Stimulated activated CD4-positive, alpha-beta T cell treated with anti-CD3 and anti-CD28 coated beads, Interleukin-2, amount 100 ng/mL, for 4 hours (primary cell): ENCODE measurements at regions not wholly inside any gene's neighbourhood (a gene's known extent, or its start where the extent isn't known, plus 50 kb on each side); places are given as distances from the start of the nearest gene placed in this dataset.
A peak's percentile ranks its signal among the peaks of the same experiment; 100 is the strongest.
"Not testable (repeated sequence)": the region's sequence is repeated elsewhere in the genome, so short reads cannot be mapped to it uniquely, and the experiment has no call there.

Experiments used
- DNase-seq: peaks from one replicate; pipeline ENCODE4 v3.0.0-alpha.2; 2020; ENCODE audit warnings: low read depth

DNA sequence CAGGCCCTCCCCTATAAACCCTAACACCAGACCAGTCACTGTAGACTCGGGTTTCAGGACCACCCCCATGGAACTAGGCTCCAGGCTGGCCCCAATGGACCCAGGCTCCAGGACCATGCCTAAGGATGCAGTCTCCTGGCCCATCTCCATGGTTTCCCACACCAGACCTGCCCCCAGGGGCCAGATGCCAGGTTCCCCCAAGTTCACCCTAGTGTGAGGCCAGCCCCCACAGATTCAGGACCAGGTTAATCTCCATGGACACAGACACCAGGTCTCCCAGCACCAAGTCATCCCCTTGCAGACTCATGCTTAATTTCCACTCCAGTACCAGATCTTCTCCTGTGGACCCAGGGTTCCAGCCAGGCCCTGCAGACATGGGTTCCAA lies 103.8 kb upstream of the LANCL2 start:
- DNase-seq, result no peak

DNA sequence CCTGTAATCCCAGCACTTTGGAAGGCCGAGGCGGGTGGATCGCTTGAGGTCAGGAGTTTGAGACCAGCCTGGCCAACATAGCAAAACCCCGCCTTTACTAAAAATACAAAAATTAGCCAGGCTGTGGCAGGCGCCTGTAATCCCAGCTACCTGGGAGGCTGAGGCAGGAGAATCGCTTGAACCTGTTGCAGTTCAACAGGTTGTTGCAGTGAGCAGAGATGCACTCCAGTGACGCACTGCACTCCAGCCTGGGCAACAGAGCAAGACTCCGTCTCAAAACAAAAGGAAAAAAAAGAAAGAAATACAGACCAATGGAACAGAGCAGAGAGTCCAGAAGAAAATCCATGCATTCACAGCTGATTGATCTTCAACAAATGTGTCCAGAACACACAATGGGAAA lies 99.8 kb upstream of the LANCL2 start:
- not testable (repeated sequence) for DNase-seq

DNA sequence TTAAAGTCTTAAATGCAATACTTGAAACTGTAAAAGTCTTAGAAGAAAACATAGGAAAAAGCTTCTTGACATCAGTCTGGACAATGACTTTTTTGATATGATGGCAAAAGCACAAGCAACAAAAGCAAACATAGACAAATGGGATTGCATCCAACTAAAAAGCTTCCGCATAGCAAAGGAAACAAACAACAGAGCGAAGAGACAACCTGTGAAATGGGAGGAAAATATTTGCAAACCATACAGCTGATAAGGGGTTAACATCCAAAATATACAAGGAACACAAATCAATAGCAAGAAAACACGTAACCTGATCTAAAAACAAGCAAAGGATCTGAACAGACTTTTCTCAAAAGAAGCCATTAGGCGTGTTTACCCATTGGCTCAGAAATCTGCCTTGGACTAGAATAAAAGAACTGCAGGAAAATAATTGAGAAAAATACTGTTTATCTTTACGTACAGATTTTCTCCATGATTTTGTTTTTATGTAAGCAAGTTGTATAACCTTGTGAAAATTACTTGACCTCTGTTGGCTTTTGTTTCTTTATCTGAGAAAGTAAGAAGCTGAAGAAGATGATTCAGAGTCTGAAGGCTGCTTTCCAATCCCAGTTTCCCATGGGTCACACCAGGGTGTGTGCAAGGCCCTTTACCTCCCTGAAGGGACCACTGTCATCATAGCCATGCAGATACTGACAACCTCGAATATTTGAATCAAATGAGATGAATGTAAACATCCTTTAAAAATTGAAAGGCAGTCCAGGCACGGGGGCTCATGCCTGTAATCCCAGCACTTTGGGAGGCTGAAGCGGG lies 99.1 kb upstream of the LANCL2 start:
- DNase-seq, result no peak

DNA sequence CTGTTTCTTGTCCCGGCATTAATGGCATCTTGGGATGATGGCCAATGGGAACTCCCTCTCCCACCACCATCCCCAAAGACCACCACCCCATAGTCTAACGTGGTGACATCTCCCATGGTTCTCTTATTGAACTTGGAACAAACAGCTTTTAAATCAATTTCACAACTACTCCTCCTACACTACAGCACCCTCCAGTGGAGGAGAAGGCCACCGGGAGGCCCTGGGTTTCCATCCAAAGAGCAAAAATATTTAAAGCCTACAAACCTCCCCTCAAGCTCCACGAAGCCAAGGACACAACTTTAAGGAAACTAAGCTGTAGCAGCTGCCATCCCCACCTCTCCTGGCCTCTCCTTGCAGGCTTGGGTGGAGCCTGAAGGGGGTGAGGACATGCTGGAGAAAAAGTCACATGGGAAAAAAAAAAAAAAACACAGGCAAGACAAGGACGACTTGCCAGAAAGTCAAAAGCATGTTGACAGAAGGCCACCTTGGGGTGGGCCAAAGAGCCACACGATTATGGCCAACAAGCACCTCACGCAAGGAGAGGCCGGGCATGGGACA lies 94.0 kb upstream of the LANCL2 start:
- no peak for DNase-seq

DNA sequence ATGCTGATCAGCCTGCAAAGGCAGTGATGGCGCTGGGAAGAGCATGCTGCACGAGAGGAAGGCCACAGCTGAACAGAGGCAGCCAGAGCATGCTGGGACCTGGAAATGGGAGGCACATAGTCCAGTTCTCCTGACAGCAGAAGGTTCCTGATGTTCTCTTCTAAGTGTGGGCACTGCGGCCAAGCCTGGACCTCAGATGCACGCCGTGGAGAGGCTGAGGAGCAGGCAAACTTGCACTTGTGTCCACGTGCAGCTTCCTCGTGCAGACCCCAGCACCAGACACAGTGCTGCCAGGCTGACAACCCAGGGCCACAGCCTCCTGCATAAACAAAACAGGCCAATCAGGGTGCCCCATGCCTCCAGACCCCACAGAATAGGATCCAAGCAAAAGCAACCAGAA lies 93.5 kb upstream of the LANCL2 start:
- no peak for DNase-seq

DNA sequence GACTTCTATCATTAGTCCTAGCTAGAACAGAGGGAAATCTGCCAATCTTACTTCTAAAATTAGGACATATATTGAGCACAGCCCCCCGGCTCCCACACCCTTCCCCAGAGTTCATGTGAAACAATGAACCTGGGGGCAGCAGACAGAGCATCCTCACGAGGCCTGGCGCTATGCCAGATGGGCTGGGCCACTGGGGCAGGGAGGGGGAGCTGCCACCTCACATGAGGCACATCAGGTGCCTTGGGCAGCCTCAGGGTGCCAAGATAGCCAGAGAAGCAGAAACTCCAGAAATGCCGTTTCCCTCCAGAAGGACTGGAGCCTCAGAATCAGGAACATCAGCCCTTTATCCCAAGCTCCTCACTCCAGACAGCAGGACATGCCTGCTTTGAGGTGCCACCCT lies 92.8 kb upstream of the LANCL2 start:
- DNase-seq, result no peak

DNA sequence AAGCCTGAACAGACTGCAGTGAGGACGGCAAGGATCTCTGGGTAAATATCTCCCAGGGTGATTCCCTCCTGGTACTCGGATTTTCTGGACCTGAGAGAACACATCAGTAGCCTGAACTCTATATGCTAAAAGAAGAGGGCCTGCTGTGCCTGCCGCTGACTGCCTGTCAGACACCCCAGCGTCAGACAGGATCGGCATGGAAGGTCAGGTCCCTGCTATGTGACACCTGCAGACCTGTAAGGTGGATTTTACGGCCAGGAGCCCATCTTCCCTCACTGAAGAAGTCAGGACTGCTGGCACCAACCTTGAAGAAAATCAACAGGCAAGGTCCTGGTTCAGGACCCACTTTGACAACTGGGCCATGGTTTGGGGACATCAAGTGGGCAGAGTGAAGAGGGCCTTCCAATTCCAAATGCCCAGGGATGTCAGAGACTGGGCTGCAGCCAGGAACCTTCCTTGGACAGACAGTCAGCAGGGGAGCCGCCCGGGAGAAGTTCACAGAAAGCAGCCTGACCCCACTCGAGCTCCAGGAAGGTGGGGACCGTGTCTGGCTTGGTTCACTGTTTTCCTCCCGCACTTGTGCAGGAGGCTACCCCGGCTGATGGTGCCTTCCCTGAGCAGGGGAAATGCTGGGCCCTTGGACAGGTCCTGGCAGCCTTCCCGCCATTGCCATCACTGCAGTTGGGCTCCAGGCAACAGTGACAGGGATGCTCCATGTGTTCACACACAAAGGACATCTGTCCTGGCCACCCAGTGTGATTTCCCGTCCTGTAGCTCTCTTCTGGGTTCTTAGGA lies 91.8 kb upstream of the LANCL2 start:
- no peak for DNase-seq

DNA sequence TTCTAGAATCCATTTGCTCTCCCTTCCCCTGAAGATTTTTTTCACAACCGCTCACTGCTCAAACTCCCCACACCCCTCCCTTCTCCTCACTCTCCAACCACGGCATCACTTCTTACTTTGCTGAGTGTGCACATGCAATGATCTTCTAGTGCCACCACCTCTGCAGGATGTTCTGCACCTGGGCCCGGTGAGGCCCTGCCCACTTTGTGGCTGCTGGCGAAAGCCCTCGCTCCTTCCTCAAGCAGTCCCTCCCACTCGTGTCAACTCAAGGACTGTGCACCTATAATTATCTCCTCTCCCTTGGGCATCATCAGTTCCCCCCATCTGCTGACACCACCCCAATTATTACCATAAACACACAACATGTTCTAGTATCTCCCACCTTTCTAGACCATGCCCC lies 91.0 kb upstream of the LANCL2 start:
- no peak for DNase-seq

DNA sequence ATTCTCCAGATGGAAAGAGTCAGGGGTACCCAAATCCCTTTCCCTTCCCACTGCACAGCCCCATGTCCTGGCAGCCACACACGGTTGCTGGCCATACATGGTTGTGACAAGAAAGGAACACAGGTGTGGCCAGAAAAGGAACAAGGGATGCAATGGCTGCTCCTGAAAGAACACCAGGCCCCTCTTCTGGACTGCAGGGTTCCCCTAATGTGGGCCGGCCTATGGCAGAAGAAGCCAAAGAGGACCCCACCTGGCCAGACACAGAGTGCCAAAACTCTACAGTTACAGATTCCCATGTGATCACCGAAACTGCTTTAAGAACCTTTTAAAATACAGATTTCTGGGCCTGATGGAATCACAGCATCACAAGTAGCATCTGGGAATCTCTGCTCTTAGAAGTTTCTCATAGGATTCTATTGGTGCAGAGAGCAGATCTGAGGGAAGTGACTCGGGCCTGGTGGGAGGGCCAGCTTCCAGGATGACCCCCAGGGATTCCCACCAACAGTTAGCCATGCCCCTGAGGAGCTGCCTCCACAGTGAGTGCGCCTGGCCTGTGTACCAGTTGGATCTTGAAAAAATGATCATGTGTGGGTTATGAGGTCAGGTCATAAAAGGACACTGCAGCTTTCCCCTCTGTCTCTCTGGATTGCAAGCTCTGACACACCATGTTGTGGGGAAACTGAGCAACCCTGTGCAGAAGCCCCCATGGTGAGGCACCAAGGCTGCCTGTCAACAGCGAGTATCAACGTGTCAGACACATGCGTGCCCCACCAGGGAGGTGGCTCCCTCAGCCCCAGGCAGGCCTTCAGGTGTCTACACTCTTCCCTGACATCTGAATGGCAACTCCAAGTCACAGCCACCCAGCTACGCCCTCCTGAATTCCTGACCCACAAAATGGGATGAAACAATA lies 89.6 kb upstream of the LANCL2 start:
- no peak for DNase-seq

DNA sequence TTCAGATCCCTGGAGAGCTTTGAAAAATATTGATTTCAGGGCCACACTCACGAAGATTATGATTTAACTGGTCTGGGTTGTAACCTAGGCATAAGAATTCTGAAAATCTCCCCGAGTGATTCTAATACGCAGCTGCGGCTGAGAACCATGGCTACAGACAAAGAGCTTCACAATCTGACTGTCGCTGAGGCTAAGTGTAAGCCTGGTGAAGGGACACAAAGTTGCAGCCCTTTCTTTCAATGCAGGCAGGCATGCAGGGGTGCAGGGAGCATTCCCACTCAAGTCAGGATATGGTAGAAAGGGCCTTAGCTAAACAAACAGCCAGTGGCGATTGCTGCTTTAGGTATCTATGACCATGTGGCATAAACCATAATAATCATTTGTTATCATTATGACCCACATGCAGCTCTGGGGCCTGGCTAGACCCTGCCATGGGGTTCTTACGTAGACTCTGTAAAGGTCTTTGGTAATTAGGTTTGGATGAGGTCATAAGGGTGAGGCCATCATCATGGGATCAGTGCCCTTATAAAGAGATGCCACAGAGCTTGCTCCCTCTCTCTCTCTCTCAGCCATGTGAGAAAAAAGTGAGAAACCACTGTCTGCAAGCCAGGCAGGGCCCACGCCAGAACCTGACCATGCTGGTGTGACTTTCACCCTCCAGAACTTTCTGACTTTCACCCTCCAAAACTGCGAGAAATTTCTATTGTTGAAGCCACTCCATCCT lies 88.4 kb upstream of the LANCL2 start:
- no peak for DNase-seq

DNA sequence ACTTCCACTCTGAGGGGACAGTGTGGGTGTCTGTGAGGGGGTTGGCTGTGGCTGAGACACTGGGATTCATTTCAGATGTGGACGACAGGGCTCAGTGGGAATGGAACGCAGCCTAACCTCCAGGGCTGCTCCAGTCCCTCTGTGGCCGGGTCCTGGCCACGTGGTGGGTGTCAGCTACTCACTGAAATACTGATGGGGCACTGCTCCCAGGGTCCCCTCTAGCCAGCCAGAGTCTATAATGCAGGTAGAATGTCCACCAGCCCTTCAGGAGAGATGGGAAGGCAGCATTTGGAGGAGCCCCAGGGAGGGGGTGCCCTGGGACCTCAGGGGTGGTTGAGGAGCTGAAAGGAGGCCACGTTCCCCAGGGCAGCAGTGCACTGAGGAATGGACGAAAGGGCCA lies 87.2 kb upstream of the LANCL2 start:
- no peak for DNase-seq

DNA sequence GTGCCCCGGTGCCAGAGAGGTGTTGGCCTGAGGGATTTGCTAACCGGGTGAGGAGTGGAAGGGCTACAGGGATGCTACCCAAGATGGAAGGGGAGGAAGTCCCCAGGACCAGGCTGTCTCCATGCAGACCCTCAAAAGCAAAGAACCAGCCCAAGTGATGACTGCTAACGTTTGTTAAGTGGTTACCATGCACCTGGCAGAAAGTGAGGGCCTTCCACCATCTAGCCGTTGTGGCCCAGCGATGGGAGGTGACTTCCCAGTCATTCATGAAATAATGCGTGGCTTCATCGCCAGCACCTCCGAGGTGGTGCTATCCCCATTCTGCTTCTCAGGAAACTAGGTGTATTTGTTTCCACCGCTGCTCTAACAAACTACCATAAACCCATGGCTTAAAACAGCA lies 86.8 kb upstream of the LANCL2 start:
- DNase-seq, result no peak

DNA sequence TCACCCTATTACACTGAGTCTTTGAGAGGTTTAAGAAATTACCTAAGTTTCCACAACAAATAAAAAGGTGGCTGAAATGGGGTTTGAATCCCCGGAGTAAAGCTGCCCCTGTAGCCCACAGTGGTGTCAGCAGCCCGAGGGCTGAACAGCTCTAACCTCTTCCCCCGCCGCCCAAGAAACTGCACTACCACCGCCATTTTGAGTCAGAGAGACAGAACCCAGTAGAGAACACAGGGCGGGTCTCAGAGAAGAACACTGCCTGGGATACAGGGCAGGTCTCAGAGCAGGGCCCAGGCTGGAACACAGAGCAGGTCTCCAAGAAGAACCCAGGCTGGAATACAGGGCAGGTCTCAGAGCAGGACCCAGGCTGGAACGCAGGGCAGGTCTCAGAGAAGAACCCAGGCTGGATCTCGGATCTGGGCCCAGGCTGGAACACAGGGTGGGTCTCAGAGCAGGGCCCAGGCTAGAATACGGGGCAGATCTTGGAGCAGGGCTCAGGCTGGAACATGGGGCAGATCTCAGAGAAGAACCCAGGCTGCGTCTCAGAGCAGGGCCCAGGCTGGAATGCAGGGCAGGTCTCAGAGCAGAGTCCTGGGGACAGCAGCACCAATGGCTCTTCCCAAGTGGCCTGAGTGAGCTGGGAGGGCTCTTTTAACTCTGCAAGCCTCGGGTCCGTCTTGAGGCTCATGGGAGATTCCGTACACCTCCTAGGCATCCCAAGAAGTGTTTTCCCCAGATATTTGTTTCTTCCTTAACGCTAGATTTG lies 85.9 kb upstream of the LANCL2 start:
- no peak for DNase-seq

DNA sequence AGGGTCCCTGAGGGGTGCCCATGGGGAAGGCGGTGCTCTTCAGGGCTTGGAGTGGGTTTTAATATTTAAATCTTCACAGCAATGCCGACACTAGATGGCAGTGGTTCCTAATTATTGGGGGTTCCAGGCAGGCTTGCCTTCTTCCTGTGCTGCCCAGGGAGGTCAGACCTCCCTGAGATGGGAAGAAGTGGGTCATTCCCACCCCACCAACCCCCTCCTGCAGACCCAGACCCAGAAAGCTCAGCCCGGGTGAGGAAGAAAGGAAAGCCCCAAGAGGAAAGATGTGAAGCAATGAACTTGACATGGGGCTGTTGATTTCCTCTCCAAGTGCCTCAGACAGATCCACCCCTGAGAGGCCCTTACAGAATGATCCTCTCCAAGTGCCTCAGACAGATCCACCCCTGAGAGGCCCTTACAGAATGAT lies 85.1 kb upstream of the LANCL2 start:
- DNase-seq, result peak; percentile 38

DNA sequence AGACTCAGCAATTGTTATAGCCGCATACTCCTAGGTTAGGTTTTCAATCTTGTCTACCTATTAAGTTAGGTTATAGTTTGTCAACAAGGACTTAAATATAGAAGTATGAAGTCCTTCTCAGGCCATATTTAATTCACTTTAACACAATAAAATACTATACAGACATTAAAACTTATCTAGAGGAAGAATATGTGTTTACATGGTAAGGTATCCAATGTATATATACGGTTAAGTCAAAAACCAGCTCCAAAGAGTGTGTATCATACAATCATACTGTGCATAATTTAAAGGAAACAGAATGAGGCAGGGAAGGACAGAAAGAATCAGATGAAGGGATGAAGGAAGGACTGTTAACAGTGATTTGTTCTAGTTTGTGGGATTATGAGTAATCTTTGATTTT lies 79.5 kb upstream of the LANCL2 start:
- no peak for DNase-seq

DNA sequence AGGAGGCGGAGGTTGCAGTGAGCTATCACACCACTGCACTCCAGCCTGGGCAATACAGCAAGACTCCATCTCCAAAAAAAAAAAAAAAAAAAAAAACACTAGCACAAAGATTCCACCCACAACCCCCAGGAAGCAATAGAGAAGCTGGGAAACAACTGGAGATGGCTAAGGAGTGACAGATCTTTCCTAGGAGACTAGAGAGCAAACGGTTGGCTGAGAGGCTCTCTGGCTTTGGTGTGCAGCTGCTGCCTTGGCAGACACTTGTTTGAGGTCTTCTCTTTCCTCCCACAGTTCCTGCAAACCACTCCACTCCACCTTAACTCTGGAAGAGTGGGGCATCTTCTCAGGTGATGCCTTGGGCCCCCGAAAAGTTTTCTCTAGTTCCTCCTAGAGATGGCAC lies 78.5 kb upstream of the LANCL2 start:
- no peak for DNase-seq

DNA sequence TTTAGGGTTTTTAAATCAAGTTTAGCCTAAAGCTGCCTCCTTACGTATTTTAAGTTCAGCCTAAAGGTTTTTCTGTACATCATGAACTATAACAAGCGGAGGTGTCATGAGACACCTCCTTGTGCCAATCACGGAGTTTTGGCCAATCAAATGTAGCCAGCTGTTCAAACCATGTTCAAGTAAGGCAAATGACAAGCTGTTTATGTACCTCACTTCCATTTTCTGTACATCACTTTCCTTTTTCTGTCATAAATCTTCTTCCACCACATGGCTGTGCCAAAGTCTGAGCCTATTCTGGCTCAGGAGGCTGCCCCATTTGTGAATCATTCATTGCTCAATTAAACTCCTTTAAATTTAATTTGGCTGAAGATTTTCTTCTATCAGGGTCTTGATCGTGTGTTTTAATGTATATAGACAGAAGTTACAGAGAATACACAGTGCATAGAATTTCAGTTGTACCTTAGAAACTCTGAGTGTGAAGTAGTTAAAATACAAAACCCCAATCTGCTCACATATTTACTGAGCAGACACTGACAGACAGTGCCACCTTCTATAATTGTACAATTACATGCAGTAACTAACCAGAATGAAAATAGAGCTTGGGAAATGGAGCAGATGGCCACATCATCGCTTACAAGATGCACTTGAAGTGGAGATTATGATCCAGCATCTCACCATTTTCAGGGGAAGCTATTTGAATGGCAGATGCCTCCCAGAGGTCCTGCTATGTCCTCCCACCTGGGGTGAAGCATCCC lies 76.9 kb upstream of the LANCL2 start:
- DNase-seq, result no peak

DNA sequence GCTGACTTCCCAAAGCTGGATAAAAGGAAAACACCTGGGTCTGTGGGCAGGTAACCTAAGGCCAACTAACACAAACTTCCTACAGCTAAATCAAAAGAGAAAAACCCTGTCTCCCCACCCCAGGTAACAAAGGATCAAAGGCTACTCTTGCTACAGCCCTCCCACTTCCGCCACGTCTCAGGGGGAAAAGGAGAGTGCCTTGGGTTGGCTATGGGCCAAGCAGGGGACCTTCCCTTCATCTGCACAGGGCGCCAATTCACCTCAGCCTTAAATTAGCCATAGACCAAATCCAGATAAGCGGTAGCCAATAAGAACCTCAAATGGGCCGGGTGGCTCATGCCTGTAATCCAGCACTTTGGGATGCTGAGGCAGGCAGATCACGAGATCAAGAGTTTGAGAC lies 69.1 kb upstream of the LANCL2 start:
- DNase-seq, result no peak

DNA sequence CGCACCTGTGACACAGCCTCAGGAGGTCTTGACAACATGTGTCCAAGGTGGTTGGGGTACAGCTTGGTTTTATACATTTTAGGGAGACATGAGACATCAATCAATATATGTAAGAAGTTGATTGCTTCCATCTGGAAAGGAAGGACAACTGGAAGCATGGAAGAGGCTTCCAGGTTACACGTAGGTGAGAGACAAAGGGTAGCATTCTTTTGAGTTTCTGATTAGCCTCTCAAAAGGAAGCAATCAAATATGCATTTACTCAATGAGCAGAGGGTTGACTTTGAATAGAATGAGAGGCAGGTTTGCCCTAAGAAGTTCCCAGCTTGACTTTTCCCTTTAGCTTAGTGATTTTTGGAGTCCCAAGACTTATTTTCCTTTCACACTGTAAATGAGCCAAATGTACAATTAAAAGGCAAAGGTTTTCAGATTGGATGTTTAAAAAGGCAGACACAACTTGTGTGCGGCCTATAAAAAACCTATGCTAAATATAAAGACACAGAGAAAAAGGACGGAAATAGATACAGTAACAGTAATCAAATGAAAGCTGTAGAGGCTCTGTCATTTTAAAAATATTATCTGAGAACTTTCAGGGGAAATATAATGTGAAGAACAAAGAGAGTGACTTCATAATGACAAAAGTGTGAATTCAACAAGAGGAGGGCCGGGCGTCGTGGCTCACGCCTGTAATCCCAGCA lies 65.7 kb upstream of the LANCL2 start:
- DNase-seq, result no peak
